B cell (primary cell): ENCODE measurements at regions not wholly inside any gene's neighbourhood (a gene's known extent, or its start where the extent isn't known, plus 50 kb on each side); places are given as distances from the start of the nearest gene placed in this dataset.

Source experiments
- ATAC-seq: fragments of 200-7000 bp; cut with Tn5 transposase; one replicate; pipeline ENCODE4 v1.10.0; 2021; ENCODE audit warnings: low read depth, mild to moderate bottlenecking, moderate number of reproducible peaks, moderate library complexity
- CTCF ChIA-PET: fragments of 350-600 bp; sonication (Branson Sonifier 250); formaldehyde crosslinking; loops from one replicate; lab custom pipeline; 2021; ENCODE audit warnings: antibody characterized with exemption, inconsistent platforms; lab: Charles Lee
- POLR2A ChIA-PET: fragments of 350-600 bp; sonication (Branson Sonifier 250); formaldehyde crosslinking; loops from one replicate; lab custom pipeline; 2021; ENCODE audit warnings: antibody characterized with exemption; lab: Charles Lee
- DNase-seq: peaks from one replicate; pipeline ENCODE4 v3.0.0; 2013
- H2AFZ ChIP-seq: 2 replicates; pipeline ENCODE4 v1.6.1; 2012; ENCODE audit warnings: mild to moderate bottlenecking, low read depth, low read length; ENCODE audit not compliant: insufficient read depth, poor library complexity, severe bottlenecking
- H3K27ac ChIP-seq, 2 donors: 1 replicate in 1 of 2; 2 replicates in 1 of 2; pipeline ENCODE4 v1.5.1; 2012 to 2013; ENCODE audit warnings: low read length in 2 of 2, mild to moderate bottlenecking in 2 of 2, moderate library complexity in 1 of 2
- H3K27me3 ChIP-seq, 4 experiments: fragments of 200-600 bp in 1 of 4; sonication (generic) in 1 of 4; replicated peaks in 1 of 4; 1 replicate in 2 of 4; 2 replicates in 2 of 4; pipeline versions ENCODE4 v1.6.1 to v1.7.0; 2013 to 2016; ENCODE audit warnings: low read length in 3 of 4, mild to moderate bottlenecking in 2 of 4, mixed read lengths in 1 of 4, moderate library complexity in 1 of 4; ENCODE audit not compliant: insufficient read depth in 4 of 4, control insufficient read depth in 3 of 4; ENCODE audit errors: control extremely low read depth in 1 of 4
- H3K36me3 ChIP-seq, 2 experiments: replicated peaks in 1 of 2; 1 replicate in 1 of 2; 2 replicates in 1 of 2; pipeline versions ENCODE4 v1.6.1 to v1.7.1; 2013; ENCODE audit warnings: low read length in 1 of 2; ENCODE audit not compliant: insufficient read depth in 2 of 2, control insufficient read depth in 1 of 2; ENCODE audit errors: control extremely low read depth in 1 of 2, extremely low read depth in 1 of 2
- H3K4me1 ChIP-seq, 2 donors: fragments of 200-600 bp in 1 of 2; sonication (generic) in 1 of 2; 1 replicate in 1 of 2; 2 replicates in 1 of 2; pipeline versions ENCODE4 v1.5.1 to v1.6.1; 2013 to 2017; ENCODE audit warnings: low read length in 2 of 2; ENCODE audit not compliant: control insufficient read depth in 2 of 2, insufficient read depth in 2 of 2
- H3K4me2 ChIP-seq: replicated peaks from 2 replicates; pipeline ENCODE3; 2012; ENCODE audit warnings: mild to moderate bottlenecking, low read depth, low read length; ENCODE audit not compliant: poor library complexity, severe bottlenecking
- H3K4me3 ChIP-seq, 5 experiments: fragments of 200-600 bp in 1 of 5; sonication (generic) in 1 of 5; 1 replicate in 3 of 5; 2 replicates in 2 of 5; pipeline versions ENCODE4 v1.5.1 to v1.7.0; 2011 to 2016; ENCODE audit warnings: low read length in 4 of 5, mild to moderate bottlenecking in 4 of 5, low read depth in 2 of 5, control low read depth in 1 of 5, moderate library complexity in 1 of 5; ENCODE audit not compliant: insufficient read depth in 1 of 5; ENCODE audit errors: control extremely low read depth in 1 of 5, extremely low read depth in 1 of 5
- H3K79me2 ChIP-seq: fragments of 200-600 bp; sonication (generic); one replicate; pipeline ENCODE4 v1.6.0; 2016; ENCODE audit warnings: low read length; ENCODE audit not compliant: control insufficient read depth, insufficient read depth
- H3K9ac ChIP-seq: fragments of 200-600 bp; sonication (generic); 2 replicates; pipeline ENCODE4 v1.6.1; 2017; ENCODE audit warnings: mild to moderate bottlenecking, low read length, moderate library complexity
- H3K9me3 ChIP-seq, 3 donors: one replicate each; pipeline versions ENCODE4 v1.6.1 to v1.7.1; 2013; ENCODE audit warnings: low read length in 2 of 3; ENCODE audit not compliant: control insufficient read depth in 2 of 3, insufficient read depth in 1 of 3; ENCODE audit errors: control extremely low read depth in 1 of 3
- H4K20me1 ChIP-seq: 2 replicates; pipeline ENCODE4 v1.6.0; 2012; ENCODE audit warnings: mild to moderate bottlenecking, low read length; ENCODE audit not compliant: insufficient read depth, control insufficient read depth, poor library complexity, severe bottlenecking
- H3K27ac Mint-ChIP-seq: one replicate; pipeline ENCODE4 v1.8.0; 2021; ENCODE audit warnings: mixed read lengths
- H3K27me3 Mint-ChIP-seq: one replicate; pipeline ENCODE4 v1.8.0; 2021; ENCODE audit warnings: mixed read lengths
- H3K4me1 Mint-ChIP-seq: one replicate; pipeline ENCODE4 v1.8.0; 2021; ENCODE audit warnings: mixed read lengths
- H3K4me3 Mint-ChIP-seq: one replicate; pipeline ENCODE4 v1.8.0; 2021; ENCODE audit warnings: mixed read lengths
- H3K9me3 Mint-ChIP-seq: one replicate; pipeline ENCODE4 v1.8.0; 2022; ENCODE audit warnings: mixed read lengths; ENCODE audit not compliant: insufficient read depth
- CTCF ChIP-seq: fragments of 200-600 bp; IDR thresholded peaks from one replicate; pipeline ENCODE4 v1.8.0; 2022; ENCODE audit warnings: antibody characterized with exemption, mild to moderate bottlenecking
- EZH2 ChIP-seq: IDR thresholded peaks from 2 replicates; pipeline ENCODE4 v1.6.1; 2012; ENCODE audit warnings: borderline replicate concordance, low read depth, mild to moderate bottlenecking, moderate library complexity, low read length; ENCODE audit not compliant: insufficient read depth, poor library complexity, severe bottlenecking
- WGBS: methylation state at CpG from one replicate; pipeline ENCODE4 v1.1.5; 2013; ENCODE audit warnings: missing lambda C conversion rate; ENCODE audit not compliant: insufficient coverage; 5-methylcytosine and 5-hydroxymethylcytosine counted together
- intact Hi-C: fragments of 100-400 bp; cut with micrococcal nuclease; formaldehyde crosslinking; loops from one replicate; pipeline ENCODE4 v1.10.0; 2022

- no peaks in the 10 kb centered on the region for H3K9me3 Mint-ChIP-seq
- H3K4me1 Mint-ChIP-seq: no peaks in the 10 kb centered on the region
- ATAC-seq (no peak), DNase-seq (no peak)
- TF ChIP-seq CTCF: no peak
- no peak for TF ChIP-seq EZH2
- Histone ChIP-seq H4K20me1 (no peaks in the 10 kb centered on the region), H3K9ac (no peak overlapping the region), H3K36me3 (no peaks in the 10 kb centered on the region), H2AFZ (no peak overlapping the region), H3K9me3 (peaks cover 0 to 14% (median 0%) of the 10 kb centered on the region in 3 donors), H3K4me3 (no peak overlapping the region), H3K79me2 (no peaks in the 10 kb centered on the region), H3K27me3 (no peaks in the 10 kb centered on the region), H3K4me2 (no peak overlapping the region), H3K27ac (no peak overlapping the region), H3K4me1 (no peaks in the 10 kb centered on the region)
- 80% methylated on average over 4 of the region's 6 CpGs for WGBS
- intact Hi-C loops: no loop called here
- H3K27me3 Mint-ChIP-seq: peaks cover 12% of the 10 kb centered on the region
- ChIA-PET POLR2A (no interaction called here), CTCF (no interaction called here)
- H3K4me3 Mint-ChIP-seq: no peak overlapping the region
- H3K27ac Mint-ChIP-seq: no peak overlapping the region
Measured at GRCh38 chr10:118844731-118845521, 90.2 kb upstream of the CACUL1 start.

DNA sequence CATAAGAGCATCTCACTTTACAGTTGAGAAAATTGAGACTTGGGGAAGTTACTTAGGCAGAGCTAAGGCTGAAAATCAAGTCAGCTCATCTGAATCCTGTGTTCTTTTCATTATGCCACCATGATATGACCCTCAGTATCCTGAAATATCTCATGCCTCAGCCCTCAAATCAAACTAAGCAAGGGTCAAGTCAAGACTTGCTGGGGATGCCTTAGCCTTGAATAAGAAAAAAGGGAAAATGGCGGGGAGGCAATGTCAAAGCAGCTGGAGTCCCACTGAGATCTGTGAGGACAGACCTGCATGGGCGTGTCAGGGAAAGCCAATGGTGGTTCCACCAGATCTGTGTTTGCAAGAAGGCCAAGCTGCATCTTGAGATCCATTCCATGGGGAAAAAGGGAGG is 91.0 kb upstream of the CACUL1 start:
- Histone ChIP-seq H3K4me1 (no peaks in the 10 kb centered on the region), H3K79me2 (no peaks in the 10 kb centered on the region), H2AFZ (no peak overlapping the region), H3K27ac (no peak overlapping the region), H4K20me1 (no peaks in the 10 kb centered on the region), H3K4me3 (no peak overlapping the region), H3K4me2 (no peak overlapping the region), H3K27me3 (no peaks in the 10 kb centered on the region), H3K9me3 (peaks cover 0 to 12% (median 0%) of the 10 kb centered on the region in 3 donors), H3K36me3 (no peaks in the 10 kb centered on the region), H3K9ac (no peak overlapping the region)
- TF ChIP-seq EZH2: no peak
- no peak for TF ChIP-seq CTCF
- H3K9me3 Mint-ChIP-seq: no peaks in the 10 kb centered on the region
- H3K27me3 Mint-ChIP-seq: peaks cover 12% of the 10 kb centered on the region
- no peak for ATAC-seq
- H3K4me3 Mint-ChIP-seq: no peak overlapping the region
- no peak for DNase-seq
- H3K27ac Mint-ChIP-seq: no peak overlapping the region
- 91% methylated on average over 2 of the region's 2 CpGs for WGBS
- intact Hi-C loops: no loop called here
- POLR2A ChIA-PET: no interaction called here
- CTCF ChIA-PET: no interaction called here
- H3K4me1 Mint-ChIP-seq: no peaks in the 10 kb centered on the region
